Stimulated activated CD4-positive, alpha-beta T cell treated with anti-CD3 and anti-CD28 coated beads, Interleukin-1b, Interleukin-23, amount 100 ng/mL, for 24 hours (primary cell): ENCODE measurements at regions not wholly inside any gene's neighbourhood (a gene's known extent, or its start where the extent isn't known, plus 50 kb on each side); places are given as distances from the start of the nearest gene placed in this dataset.
"Not testable (repeated sequence)": the region's sequence is repeated elsewhere in the genome, so short reads cannot be mapped to it uniquely, and the experiment has no call there.

ENCODE experiments used
- DNase-seq, 4 experiments: peaks; one replicate each; pipeline ENCODE4 v3.0.0-alpha.2; 2020; ENCODE audit warnings: low read depth in 4 of 4, low spot score in 1 of 4

- DNase-seq, result no peak
Observed at GRCh38 chr2:180555391-180555965, 424.9 kb upstream of the UBE2E3 start.

- DNase-seq, result no peak
Observed at GRCh38 chr2:180554330-180554729, 426.1 kb upstream of the UBE2E3 start.

- DNase-seq, result no peak
Observed at GRCh38 chr2:180553094-180553715, 427.2 kb upstream of the UBE2E3 start.

GRCh38 chr2:180542511-180542910, 437.9 kb upstream of the UBE2E3 start:
- DNase-seq, result no peak

- DNase-seq, result no peak
Observed at GRCh38 chr2:180540761-180541160, 439.6 kb upstream of the UBE2E3 start.

GRCh38 chr2:180539541-180539940, 440.9 kb upstream of the UBE2E3 start:
- DNase-seq, result no peak

GRCh38 chr2:180535289-180535688, 445.1 kb upstream of the UBE2E3 start:
- no peak for DNase-seq

- DNase-seq, result not testable (repeated sequence)
Observed at GRCh38 chr2:180531787-180532186, 448.6 kb upstream of the UBE2E3 start.

- no peak for DNase-seq
Observed at GRCh38 chr2:180524499-180524898, 455.9 kb upstream of the UBE2E3 start.

- DNase-seq, result no peak
Observed at GRCh38 chr2:180523621-180524340, 456.6 kb upstream of the UBE2E3 start.

GRCh38 chr2:180520921-180521581, 459.4 kb upstream of the UBE2E3 start:
- no peak for DNase-seq

- DNase-seq, result no peak
Observed at GRCh38 chr2:180520206-180520605, 460.2 kb upstream of the UBE2E3 start.

- DNase-seq, result no peak
Observed at GRCh38 chr2:180519276-180519675, 461.1 kb upstream of the UBE2E3 start.

- no peak for DNase-seq
Observed at GRCh38 chr2:180516232-180516631, 464.2 kb upstream of the UBE2E3 start.

- DNase-seq, result no peak
Observed at GRCh38 chr2:180513389-180513788, 467.0 kb upstream of the UBE2E3 start.

GRCh38 chr2:180508458-180508857, 471.9 kb upstream of the UBE2E3 start:
- DNase-seq, result no peak

- DNase-seq, result no peak
Observed at GRCh38 chr2:180507028-180507427, 473.4 kb upstream of the UBE2E3 start.

GRCh38 chr2:180505203-180505602, 475.2 kb upstream of the UBE2E3 start:
- no peak for DNase-seq

- DNase-seq, result no peak
Observed at GRCh38 chr2:180497621-180498152, 482.7 kb upstream of the UBE2E3 start.

GRCh38 chr2:180495606-180496005, 484.8 kb upstream of the UBE2E3 start:
- DNase-seq, result no peak

- DNase-seq, result no peak
Observed at GRCh38 chr2:180494286-180494685, 486.1 kb upstream of the UBE2E3 start.

- DNase-seq, result no peak
Observed at GRCh38 chr2:180482696-180483095, 475.6 kb upstream of the CWC22 start.
